ENCODE measurements at regions not wholly inside any gene's neighbourhood (a gene's known extent, or its start where the extent isn't known, plus 50 kb on each side); places are given as distances from the start of the nearest gene placed in this dataset.
A peak's percentile ranks its signal among the peaks of the same experiment; 100 is the strongest.

DNA sequence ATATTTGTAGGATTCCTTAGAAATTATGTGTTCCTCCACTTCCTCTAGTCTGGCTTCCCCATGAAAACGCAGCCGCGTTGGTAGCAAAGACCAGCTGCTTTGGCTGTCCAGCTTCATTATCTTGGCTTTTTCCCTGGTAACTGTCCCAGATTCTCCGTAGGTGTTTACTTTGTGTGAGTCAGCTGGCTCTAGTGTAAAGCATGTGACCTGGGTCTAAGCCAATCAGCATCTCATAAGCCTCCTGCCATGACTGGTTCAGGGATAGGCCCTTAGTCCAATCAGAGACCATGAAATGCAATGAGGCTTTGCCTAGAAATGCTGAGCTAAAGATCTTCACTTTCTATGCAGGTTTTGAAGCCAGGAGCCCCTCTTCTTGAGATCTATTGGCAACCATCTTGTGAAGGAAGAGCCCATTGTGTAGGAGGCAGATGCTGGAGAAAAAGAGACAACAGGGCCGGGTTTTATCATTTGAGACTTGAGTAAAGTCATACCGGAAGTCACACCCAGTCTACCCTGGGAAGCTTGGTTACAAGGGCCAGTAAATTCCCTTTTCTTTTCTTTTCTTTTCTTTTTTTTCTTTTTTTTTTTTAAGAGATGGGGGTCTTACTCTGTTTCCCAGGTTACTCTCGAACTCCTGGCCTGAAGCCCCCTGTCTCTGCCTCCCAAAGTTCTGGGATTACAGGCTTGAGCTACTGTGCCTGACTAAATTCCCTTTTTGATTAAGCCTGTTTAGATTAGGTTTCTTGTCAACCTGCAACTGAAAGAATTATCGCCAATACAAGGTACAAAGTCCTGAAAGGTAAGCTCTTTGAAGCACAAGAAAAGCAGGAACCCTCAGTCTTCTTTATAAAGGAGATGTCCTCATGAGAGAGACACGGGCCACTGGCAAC, 256.5 kb upstream of the RREB1 start:
- Histone ChIP-seq H3K9me3 (replicated peaks; ENCODE audit: control insufficient read depth, low read depth, low read length) (peaks cover 1% of the 10 kb centered on the region), H3K36me3 (ENCODE audit: control insufficient read depth, insufficient read depth, low read length) (no peaks in the 10 kb centered on the region), H3K27ac (ENCODE audit: low read length) (no peak overlapping the region), H3K4me1 (ENCODE audit: control insufficient read depth, insufficient read depth, low read length) (no peaks in the 10 kb centered on the region), H3K27me3 (ENCODE audit: control insufficient read depth, insufficient read depth, low read length) (no peaks in the 10 kb centered on the region), H3K4me3 (ENCODE audit: low read length) (no peak overlapping the region)
- DNase-seq = peak; percentile 65
- WGBS (ENCODE audit: insufficient coverage) = 0% methylated on average over 1 of the region's 9 CpGs

DNA sequence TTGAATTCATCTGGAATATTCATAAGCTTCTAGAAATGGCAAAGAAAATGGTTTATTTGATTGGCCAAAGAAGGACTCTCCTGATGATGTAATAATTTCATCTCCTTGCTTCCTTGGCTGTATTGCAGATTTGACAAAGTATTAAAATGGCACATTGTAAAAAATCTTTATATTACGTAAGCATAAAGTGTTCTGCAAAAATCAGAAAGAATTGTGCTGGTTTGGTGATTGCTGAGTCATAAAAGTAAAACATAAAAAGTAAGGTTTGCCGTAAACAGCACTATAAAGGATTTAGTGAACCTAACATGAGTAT, 255.9 kb upstream of the RREB1 start:
- WGBS (ENCODE audit: insufficient coverage) = no CpG with 5 or more reads among the region's 2 CpGs
- H3K4me1 ChIP-seq (ENCODE audit: control insufficient read depth, insufficient read depth, low read length) = peaks cover 6% of the 10 kb centered on the region
- DNase-seq = no peak
- no peaks in the 10 kb centered on the region for H3K27me3 ChIP-seq (ENCODE audit: control insufficient read depth, insufficient read depth, low read length)
- H3K36me3 ChIP-seq (ENCODE audit: control insufficient read depth, insufficient read depth, low read length) = no peaks in the 10 kb centered on the region
- no peaks in the 10 kb centered on the region for H3K9me3 ChIP-seq (replicated peaks; ENCODE audit: control insufficient read depth, low read depth, low read length)
- no peak overlapping the region for H3K27ac ChIP-seq (ENCODE audit: low read length)
- H3K4me3 ChIP-seq (ENCODE audit: low read length) = no peak overlapping the region

DNA sequence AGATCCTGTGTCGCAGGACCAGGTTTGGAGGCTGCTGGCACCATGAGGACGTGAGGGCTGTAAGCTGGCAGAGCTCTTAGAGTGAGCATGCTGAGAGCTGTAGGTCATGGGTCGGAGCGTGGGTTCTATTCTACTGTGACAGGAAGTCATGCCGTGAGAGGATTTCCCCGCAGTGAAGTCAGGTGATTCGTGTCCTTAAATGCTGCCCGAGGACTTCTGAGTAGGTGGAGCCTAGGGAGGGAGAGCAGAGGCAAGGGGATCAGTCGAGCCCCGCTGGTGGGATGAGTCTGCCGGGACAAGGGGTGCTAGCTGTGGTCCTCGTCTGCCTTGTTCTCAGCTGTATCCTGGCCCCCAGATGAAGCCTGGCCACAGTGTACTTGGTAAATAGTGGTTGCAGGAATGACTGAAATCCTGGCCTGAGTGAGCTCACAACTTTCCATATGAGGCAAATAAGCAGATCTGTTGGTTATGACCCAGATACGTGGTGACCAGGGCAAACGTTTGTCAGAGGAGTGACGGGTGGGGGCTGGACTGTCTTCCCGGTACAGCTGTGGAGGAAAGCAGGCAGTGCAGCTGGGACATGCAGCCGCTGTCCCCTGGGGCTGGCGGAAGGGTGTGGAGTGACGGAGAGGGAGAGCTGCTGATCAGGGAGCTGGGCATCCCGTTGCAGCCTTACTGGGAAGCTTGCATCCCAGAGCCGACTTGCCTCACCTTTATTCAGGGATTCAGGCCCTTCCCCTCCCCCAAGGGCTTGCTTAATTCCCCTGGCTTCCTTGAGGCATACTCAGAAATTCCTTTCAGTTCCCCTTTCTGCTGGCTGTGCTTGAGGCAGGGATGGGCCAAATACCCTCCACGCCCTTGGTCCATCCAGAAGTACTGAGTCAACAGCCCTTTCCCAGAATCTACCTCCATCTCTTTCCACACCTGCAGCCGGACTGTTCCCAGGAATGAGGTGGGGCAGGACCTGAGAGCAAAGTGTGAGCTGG, 250.9 kb upstream of the RREB1 start:
- Histone ChIP-seq H3K4me1 (ENCODE audit: control insufficient read depth, insufficient read depth, low read length) (peaks cover 11% of the 10 kb centered on the region), H3K4me3 (ENCODE audit: low read length) (no peak overlapping the region), H3K27me3 (ENCODE audit: control insufficient read depth, insufficient read depth, low read length) (no peaks in the 10 kb centered on the region), H3K36me3 (ENCODE audit: control insufficient read depth, insufficient read depth, low read length) (no peaks in the 10 kb centered on the region), H3K27ac (ENCODE audit: low read length) (no peak overlapping the region), H3K9me3 (replicated peaks; ENCODE audit: control insufficient read depth, low read depth, low read length) (no peaks in the 10 kb centered on the region)
- 26% methylated on average over 19 of the region's 23 CpGs for WGBS (ENCODE audit: insufficient coverage)
- peak; percentile 61 for DNase-seq

DNA sequence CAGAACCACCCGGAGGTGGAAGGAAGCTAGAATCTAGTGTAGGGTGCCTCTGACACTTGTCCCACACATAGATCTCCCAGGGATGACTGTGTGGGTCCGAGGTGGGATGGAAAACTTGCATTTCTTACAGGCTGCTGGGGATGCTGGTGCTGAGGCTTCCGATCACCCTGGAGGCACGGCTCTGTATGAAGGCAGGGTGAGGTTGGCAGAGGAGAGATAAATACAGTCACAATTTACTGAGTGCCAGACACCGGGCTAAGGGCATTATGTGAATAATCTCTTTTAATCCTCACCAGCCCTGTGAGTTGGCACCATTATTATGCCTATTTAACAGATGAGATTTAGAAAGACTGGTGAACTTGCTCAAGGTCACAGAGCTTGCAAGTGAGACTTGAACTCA, 250.2 kb upstream of the RREB1 start:
- Histone ChIP-seq H3K9me3 (replicated peaks; ENCODE audit: control insufficient read depth, low read depth, low read length) (no peaks in the 10 kb centered on the region), H3K36me3 (ENCODE audit: control insufficient read depth, insufficient read depth, low read length) (no peaks in the 10 kb centered on the region), H3K4me1 (ENCODE audit: control insufficient read depth, insufficient read depth, low read length) (peaks cover 11% of the 10 kb centered on the region), H3K4me3 (ENCODE audit: low read length) (no peak overlapping the region), H3K27me3 (ENCODE audit: control insufficient read depth, insufficient read depth, low read length) (no peaks in the 10 kb centered on the region), H3K27ac (ENCODE audit: low read length) (no peak overlapping the region)
- no peak for DNase-seq
- no CpG with 5 or more reads among the region's 5 CpGs for WGBS (ENCODE audit: insufficient coverage)

DNA sequence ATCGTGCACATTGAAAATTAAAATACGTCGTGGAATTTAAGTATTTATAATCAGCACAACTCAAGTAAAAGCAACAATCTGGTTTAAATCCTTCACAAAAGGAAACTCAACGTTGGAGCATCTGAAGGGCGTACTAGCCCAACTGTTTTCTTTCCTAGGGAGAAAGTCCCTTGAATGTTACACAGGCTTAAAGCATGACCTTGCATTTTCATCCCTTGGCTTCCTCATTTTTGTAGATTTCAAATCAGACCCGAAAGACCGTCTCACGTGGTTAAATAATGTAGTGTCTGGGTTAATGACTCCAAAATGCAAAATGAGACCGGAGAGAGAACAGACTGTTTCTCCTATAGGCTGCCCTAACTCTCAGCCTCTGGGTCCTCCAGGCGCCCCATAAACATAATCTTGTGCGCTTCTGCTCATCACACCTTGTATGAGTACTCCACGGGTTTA, 249.2 kb upstream of the RREB1 start:
- no peak overlapping the region for H3K4me3 ChIP-seq (ENCODE audit: low read length)
- H3K9me3 ChIP-seq (replicated peaks; ENCODE audit: control insufficient read depth, low read depth, low read length) = no peaks in the 10 kb centered on the region
- no peaks in the 10 kb centered on the region for H3K36me3 ChIP-seq (ENCODE audit: control insufficient read depth, insufficient read depth, low read length)
- H3K27me3 ChIP-seq (ENCODE audit: control insufficient read depth, insufficient read depth, low read length) = no peaks in the 10 kb centered on the region
- WGBS (ENCODE audit: insufficient coverage) = 62% methylated on average over 3 of the region's 12 CpGs
- DNase-seq = peak; percentile 57
- no peak overlapping the region for H3K27ac ChIP-seq (ENCODE audit: low read length)
- H3K4me1 ChIP-seq (ENCODE audit: control insufficient read depth, insufficient read depth, low read length) = peaks cover 11% of the 10 kb centered on the region

DNA sequence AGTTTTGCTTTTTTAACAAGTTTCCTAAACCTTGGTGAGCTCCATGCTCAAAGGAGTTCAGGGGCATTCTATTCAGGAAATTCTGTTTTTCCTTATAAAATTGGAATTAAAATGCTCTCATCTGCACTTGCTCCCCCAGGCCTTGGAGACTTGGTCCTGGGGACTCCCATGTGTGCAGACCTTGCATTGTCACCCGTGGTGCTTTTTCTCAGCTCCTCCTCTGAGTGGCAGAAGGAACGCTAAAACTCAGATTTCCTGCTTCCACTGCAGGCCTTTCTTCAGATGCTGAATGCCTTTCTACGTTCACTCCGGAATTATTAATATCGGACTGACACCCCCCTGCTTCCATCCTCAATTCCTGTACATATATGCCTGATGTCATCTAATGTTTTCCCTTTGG, 248.7 kb upstream of the RREB1 start:
- no peaks in the 10 kb centered on the region for H3K27me3 ChIP-seq (ENCODE audit: control insufficient read depth, insufficient read depth, low read length)
- DNase-seq = no peak
- H3K27ac ChIP-seq (ENCODE audit: low read length) = no peak overlapping the region
- H3K4me3 ChIP-seq (ENCODE audit: low read length) = no peak overlapping the region
- H3K4me1 ChIP-seq (ENCODE audit: control insufficient read depth, insufficient read depth, low read length) = peaks cover 11% of the 10 kb centered on the region
- WGBS (ENCODE audit: insufficient coverage) = 22% methylated on average over 2 of the region's 5 CpGs
- H3K36me3 ChIP-seq (ENCODE audit: control insufficient read depth, insufficient read depth, low read length) = no peaks in the 10 kb centered on the region
- no peaks in the 10 kb centered on the region for H3K9me3 ChIP-seq (replicated peaks; ENCODE audit: control insufficient read depth, low read depth, low read length)

DNA sequence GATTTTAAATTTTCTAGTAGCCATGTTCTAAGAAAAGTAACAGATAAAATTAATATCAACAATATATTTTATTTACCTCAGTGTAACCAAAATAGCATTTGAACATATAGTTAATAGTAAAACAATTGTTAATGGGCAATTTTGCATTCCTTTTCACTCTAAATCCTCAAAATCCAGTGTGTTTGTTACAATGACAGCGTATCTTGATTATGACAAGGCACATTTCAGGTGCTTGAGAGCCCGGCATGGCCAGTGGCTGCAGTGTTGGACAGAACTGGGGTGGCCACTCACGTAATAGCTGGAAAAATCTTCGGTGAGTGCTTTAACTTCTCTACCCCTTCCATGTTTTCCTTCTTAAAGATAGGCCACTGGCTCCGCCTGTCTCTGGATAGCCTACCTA, 248.0 kb upstream of the RREB1 start:
- H3K4me1 ChIP-seq (ENCODE audit: control insufficient read depth, insufficient read depth, low read length) = peaks cover 11% of the 10 kb centered on the region
- H3K27me3 ChIP-seq (ENCODE audit: control insufficient read depth, insufficient read depth, low read length) = no peaks in the 10 kb centered on the region
- no peak overlapping the region for H3K27ac ChIP-seq (ENCODE audit: low read length)
- no peak overlapping the region for H3K4me3 ChIP-seq (ENCODE audit: low read length)
- no peak for DNase-seq
- WGBS (ENCODE audit: insufficient coverage) = 100% methylated on average over 1 of the region's 5 CpGs
- no peaks in the 10 kb centered on the region for H3K36me3 ChIP-seq (ENCODE audit: control insufficient read depth, insufficient read depth, low read length)
- no peaks in the 10 kb centered on the region for H3K9me3 ChIP-seq (replicated peaks; ENCODE audit: control insufficient read depth, low read depth, low read length)

DNA sequence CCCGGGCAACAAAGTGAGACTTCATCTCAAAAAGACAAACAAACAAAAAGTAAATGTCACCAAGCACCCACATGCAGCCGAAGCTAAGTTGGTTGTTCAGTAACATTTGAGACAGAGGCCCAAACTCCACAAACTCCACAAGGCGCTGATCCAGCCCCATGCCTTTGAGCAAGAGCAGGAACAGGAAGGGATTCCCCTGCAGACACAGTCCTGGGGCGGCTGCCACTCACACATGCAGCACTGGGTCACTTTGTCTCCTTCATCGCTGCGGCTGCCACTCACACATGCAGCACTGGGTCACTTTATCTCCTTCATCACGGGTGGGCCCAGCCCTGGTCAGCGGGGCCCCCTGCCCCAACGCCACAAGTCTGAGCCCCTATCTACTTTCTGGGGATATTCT, 246.9 kb upstream of the RREB1 start:
- peaks cover 11% of the 10 kb centered on the region for H3K4me1 ChIP-seq (ENCODE audit: control insufficient read depth, insufficient read depth, low read length)
- WGBS (ENCODE audit: insufficient coverage) = 68% methylated on average over 8 of the region's 9 CpGs

DNA sequence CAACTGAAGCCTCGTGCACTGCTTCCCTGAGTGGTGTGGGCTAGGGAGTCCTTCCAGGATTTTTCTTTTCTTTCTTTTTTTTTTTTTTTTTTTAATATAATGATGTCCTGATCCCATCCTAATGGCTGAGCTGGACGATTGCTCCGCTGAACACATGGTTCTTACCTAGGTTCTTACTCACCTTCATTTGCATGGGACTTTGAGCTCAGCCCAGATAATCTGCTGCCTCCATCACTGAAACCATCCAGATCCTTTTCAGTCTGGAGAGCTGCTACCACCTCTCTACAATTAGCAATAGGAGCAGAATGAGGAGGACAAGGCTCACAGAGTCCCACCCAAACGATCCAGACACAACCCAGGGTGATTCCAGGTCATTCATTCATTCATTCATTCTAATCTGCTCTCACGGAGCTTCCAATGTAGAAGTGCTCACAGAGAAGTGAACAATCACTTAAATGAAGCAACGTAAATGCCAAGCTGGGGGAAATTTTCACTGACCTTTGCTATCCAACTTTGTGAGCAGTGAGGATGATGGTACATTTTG, 246.3 kb upstream of the RREB1 start:
- 80% methylated on average over 2 of the region's 6 CpGs for WGBS (ENCODE audit: insufficient coverage)

More for the DNA sequence above, 246.9 kb upstream of the RREB1 start:
- H3K4me3 ChIP-seq (ENCODE audit: low read length) = no peak overlapping the region
- no peak overlapping the region for H3K27ac ChIP-seq (ENCODE audit: low read length)
- no peaks in the 10 kb centered on the region for H3K27me3 ChIP-seq (ENCODE audit: control insufficient read depth, insufficient read depth, low read length)
- H3K36me3 ChIP-seq (ENCODE audit: control insufficient read depth, insufficient read depth, low read length) = no peaks in the 10 kb centered on the region
- no peak for DNase-seq
- H3K9me3 ChIP-seq (replicated peaks; ENCODE audit: control insufficient read depth, low read depth, low read length) = no peaks in the 10 kb centered on the region

DNA sequence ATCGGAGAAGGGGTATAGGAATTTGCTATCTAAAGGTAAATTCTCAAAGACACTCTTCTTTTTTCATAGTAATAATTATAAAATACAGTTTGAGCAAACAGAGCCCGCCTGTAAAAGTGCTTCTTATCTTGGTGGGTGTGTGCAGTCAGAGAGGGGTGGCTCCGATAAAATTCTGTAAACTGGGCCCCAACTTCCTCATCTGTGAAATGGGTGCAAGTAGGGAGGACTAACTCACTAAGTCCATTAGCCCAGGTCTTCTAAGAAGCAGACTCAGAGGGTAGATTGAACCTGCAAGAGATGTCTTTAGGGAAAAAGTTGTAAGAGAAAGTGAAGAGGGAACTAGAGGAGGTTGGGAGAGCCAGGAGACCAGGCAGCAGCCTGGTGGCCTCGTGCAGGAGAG, 245.8 kb upstream of the RREB1 start:
- DNase-seq = no peak
- no peaks in the 10 kb centered on the region for H3K36me3 ChIP-seq (ENCODE audit: control insufficient read depth, insufficient read depth, low read length)
- H3K9me3 ChIP-seq (replicated peaks; ENCODE audit: control insufficient read depth, low read depth, low read length) = no peaks in the 10 kb centered on the region
- peaks cover 5% of the 10 kb centered on the region for H3K4me1 ChIP-seq (ENCODE audit: control insufficient read depth, insufficient read depth, low read length)
- no peak overlapping the region for H3K4me3 ChIP-seq (ENCODE audit: low read length)
- WGBS (ENCODE audit: insufficient coverage) = 63% methylated on average over 1 of the region's 4 CpGs
- H3K27me3 ChIP-seq (ENCODE audit: control insufficient read depth, insufficient read depth, low read length) = no peaks in the 10 kb centered on the region
- H3K27ac ChIP-seq (ENCODE audit: low read length) = no peak overlapping the region

More for the DNA sequence above, 246.3 kb upstream of the RREB1 start:
- no peaks in the 10 kb centered on the region for H3K9me3 ChIP-seq (replicated peaks; ENCODE audit: control insufficient read depth, low read depth, low read length)
- no peaks in the 10 kb centered on the region for H3K36me3 ChIP-seq (ENCODE audit: control insufficient read depth, insufficient read depth, low read length)
- no peaks in the 10 kb centered on the region for H3K27me3 ChIP-seq (ENCODE audit: control insufficient read depth, insufficient read depth, low read length)
- DNase-seq = no peak
- no peak overlapping the region for H3K4me3 ChIP-seq (ENCODE audit: low read length)
- no peak overlapping the region for H3K27ac ChIP-seq (ENCODE audit: low read length)
- H3K4me1 ChIP-seq (ENCODE audit: control insufficient read depth, insufficient read depth, low read length) = peaks cover 10% of the 10 kb centered on the region

Measured in muscle of leg (tissue), 3 donors.